ENCODE measurements at regions not wholly inside any gene's neighbourhood (a gene's known extent, or its start where the extent isn't known, plus 50 kb on each side); places are given as distances from the start of the nearest gene placed in this dataset.
"Not testable (repeated sequence)": the region's sequence is repeated elsewhere in the genome, so short reads cannot be mapped to it uniquely, and the experiment has no call there.

DNA sequence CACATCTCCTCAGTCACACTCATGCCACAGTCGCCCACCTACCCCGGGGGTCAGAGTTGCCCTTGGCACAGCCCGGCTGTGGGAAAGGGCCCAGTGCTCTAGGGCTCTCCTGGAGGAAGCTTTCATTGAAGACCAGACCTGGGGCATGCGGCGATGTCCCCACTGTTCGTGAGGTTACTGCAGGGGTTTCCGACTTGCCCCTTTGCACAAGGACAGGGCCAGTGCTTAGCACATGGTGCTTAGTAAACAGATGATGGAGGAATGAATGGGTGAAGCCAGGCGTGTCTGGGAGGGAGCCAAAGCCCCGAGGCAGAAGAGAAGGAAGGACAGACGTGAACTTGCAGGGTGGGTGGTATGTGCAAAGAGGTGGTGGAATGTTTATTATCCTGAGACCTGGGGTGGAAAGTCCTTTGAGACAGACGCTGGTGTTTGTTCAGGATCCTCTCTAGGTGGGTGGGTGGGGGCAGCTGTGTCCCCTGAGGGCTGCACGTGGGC lies 205.9 kb upstream of the ARL4C start:
- no peak for TF ChIP-seq CTCF (IDR thresholded peaks at IDR 0.05; ENCODE audit: insufficient read depth, low read length, missing control alignments)
- ChIA-PET CTCF (no interaction called here), POLR2A (no interaction called here)
- no peak for DNase-seq (ENCODE audit: low read depth, low spot score)
- H3K4me3 ChIP-seq (ENCODE audit: low read depth, low read length) = no peak overlapping the region

DNA sequence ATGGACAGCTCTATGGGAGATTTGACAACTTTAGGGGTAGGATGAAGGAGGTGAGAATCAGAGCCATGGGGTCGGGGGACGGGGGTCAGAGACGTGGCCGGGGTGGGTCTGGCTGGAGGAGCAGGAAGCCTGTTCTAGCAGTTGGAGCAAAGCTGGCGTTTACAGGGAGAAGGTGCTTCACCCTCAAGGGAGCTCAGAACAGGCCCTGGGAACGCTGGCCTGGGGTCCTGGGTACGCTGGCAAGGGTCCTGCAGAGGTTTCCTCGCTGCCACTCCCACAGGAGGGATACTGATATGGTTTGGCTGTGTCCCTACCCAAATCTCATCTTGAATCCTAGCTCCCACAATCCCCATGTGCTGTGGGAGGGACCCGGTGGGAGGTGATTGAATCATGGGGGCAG lies 205.0 kb upstream of the ARL4C start:
- no peak overlapping the region for H3K4me3 ChIP-seq (ENCODE audit: low read depth, low read length)
- no peak for DNase-seq (ENCODE audit: low read depth, low spot score)
- TF ChIP-seq CTCF (IDR thresholded peaks at IDR 0.05; ENCODE audit: insufficient read depth, low read length, missing control alignments) = no peak
- POLR2A ChIA-PET = no interaction called here
- CTCF ChIA-PET = interaction anchor here (0.9 kb wide), 1 partner anchor 157 kb away, joined by 3 read pairs; no protein-coding TSS in a partner anchor

GRCh38 chr2:234701421-234701820 lies 204.5 kb upstream of the ARL4C start:
- POLR2A ChIA-PET = no interaction called here
- H3K4me3 ChIP-seq (ENCODE audit: low read depth, low read length) = no peak overlapping the region
- no peak for TF ChIP-seq CTCF (IDR thresholded peaks at IDR 0.05; ENCODE audit: insufficient read depth, low read length, missing control alignments)
- DNase-seq (ENCODE audit: low read depth, low spot score) = no peak
- CTCF ChIA-PET = interaction anchor here (0.9 kb wide), 1 partner anchor 156 kb away, joined by 3 read pairs; no protein-coding TSS in a partner anchor

GRCh38 chr2:234699456-234699855 lies 202.6 kb upstream of the ARL4C start:
- CTCF ChIA-PET = no interaction called here
- TF ChIP-seq CTCF (IDR thresholded peaks at IDR 0.05; ENCODE audit: insufficient read depth, low read length, missing control alignments) = no peak
- no peak for DNase-seq (ENCODE audit: low read depth, low spot score)
- POLR2A ChIA-PET = no interaction called here
- H3K4me3 ChIP-seq (ENCODE audit: low read depth, low read length) = no peak overlapping the region

- CTCF ChIA-PET; H3K4me3 ChIP-seq (ENCODE audit: low read depth, low read length); DNase-seq (ENCODE audit: low read depth, low spot score); POLR2A ChIA-PET: not testable (repeated sequence)
Measured at GRCh38 chr2:234697300-234697876, 200.5 kb upstream of the ARL4C start.

- DNase-seq (ENCODE audit: low read depth, low spot score) = no peak
- no peak for TF ChIP-seq CTCF (IDR thresholded peaks at IDR 0.05; ENCODE audit: insufficient read depth, low read length, missing control alignments)
- POLR2A ChIA-PET = no interaction called here
- CTCF ChIA-PET = no interaction called here
- H3K4me3 ChIP-seq (ENCODE audit: low read depth, low read length) = no peak overlapping the region
Measured at GRCh38 chr2:234695981-234696380, 199.1 kb upstream of the ARL4C start.
